C4-2B (cell line): ENCODE measurements at regions not wholly inside any gene's neighbourhood (a gene's known extent, or its start where the extent isn't known, plus 50 kb on each side); places are given as distances from the start of the nearest gene placed in this dataset.

Experiments used
- H3K27ac ChIP-seq: fragments of 450-650 bp; 2 replicates; pipeline ENCODE4 v1.5.1; 2017
- CTCF ChIP-seq: fragments of 450-650 bp; conservative IDR thresholded peaks from 2 replicates; pipeline ENCODE4 v1.5.1; 2017; ENCODE audit warnings: mild to moderate bottlenecking
- ZFX ChIP-seq: fragments of 450-650 bp; IDR thresholded peaks from 2 replicates; pipeline ENCODE4 v1.6.1; 2017

- no peak overlapping the region for H3K27ac ChIP-seq
- TF ChIP-seq ZFX (no peak), CTCF (no peak)
Observed at GRCh38 chr1:219477861-219478260, 135.0 kb downstream of the ZC3H11B start.

GRCh38 chr1:219476716-219477115, 136.2 kb downstream of the ZC3H11B start:
- TF ChIP-seq ZFX = no peak
- TF ChIP-seq CTCF = no peak
- H3K27ac ChIP-seq = no peak overlapping the region

GRCh38 chr1:219476116-219476515, 136.8 kb downstream of the ZC3H11B start:
- no peak overlapping the region for H3K27ac ChIP-seq
- no peak for TF ChIP-seq ZFX

GRCh38 chr1:219472596-219472995, 140.3 kb downstream of the ZC3H11B start:
- TF ChIP-seq CTCF = no peak
- no peak for TF ChIP-seq ZFX
- H3K27ac ChIP-seq = no peak overlapping the region

GRCh38 chr1:219467524-219467923, 145.4 kb downstream of the ZC3H11B start:
- no peak overlapping the region for H3K27ac ChIP-seq
- TF ChIP-seq ZFX = no peak
- no peak for TF ChIP-seq CTCF

GRCh38 chr1:219466766-219467165, 146.1 kb downstream of the ZC3H11B start:
- TF ChIP-seq ZFX (no peak), CTCF (no peak)

GRCh38 chr1:219465212-219466093, 147.5 kb downstream of the ZC3H11B start:
- no peak overlapping the region for H3K27ac ChIP-seq
- TF ChIP-seq ZFX = no peak
- no peak for TF ChIP-seq CTCF

More at GRCh38 chr1:219466766-219467165, 146.1 kb downstream of the ZC3H11B start:
- no peak overlapping the region for H3K27ac ChIP-seq

GRCh38 chr1:219463636-219464035, 149.3 kb downstream of the ZC3H11B start:
- TF ChIP-seq ZFX = no peak
- TF ChIP-seq CTCF = no peak
- no peak overlapping the region for H3K27ac ChIP-seq
